22Rv1 (cell line): ENCODE measurements at regions not wholly inside any gene's neighbourhood (a gene's known extent, or its start where the extent isn't known, plus 50 kb on each side); places are given as distances from the start of the nearest gene placed in this dataset.

Source experiments
- CTCF ChIP-seq: fragments of 450-650 bp; IDR thresholded peaks from 2 replicates; pipeline ENCODE4 v1.5.1; 2017; ENCODE audit warnings: mild to moderate bottlenecking
- ZFX ChIP-seq: fragments of 450-650 bp; IDR thresholded peaks from 2 replicates; pipeline ENCODE4 v1.6.1; 2017; ENCODE audit warnings: antibody characterized with exemption, borderline replicate concordance

- TF ChIP-seq CTCF (no peak), ZFX (no peak)
Measured at GRCh38 chr14:29316936-29317335, 550.3 kb downstream of the FOXG1 start.
